GM18502 (cell line): ENCODE measurements at regions not wholly inside any gene's neighbourhood (a gene's known extent, or its start where the extent isn't known, plus 50 kb on each side); places are given as distances from the start of the nearest gene placed in this dataset.
"Not testable (repeated sequence)": the region's sequence is repeated elsewhere in the genome, so short reads cannot be mapped to it uniquely, and the experiment has no call there.

Experiments
- ATAC-seq: cut with Tn5 transposase; IDR thresholded peaks from one replicate; pipeline ENCODE4 v1.9.1; 2021; ENCODE audit warnings: mild to moderate bottlenecking; ENCODE audit not compliant: unreplicated experiment, poor library complexity

- ATAC-seq: not testable (repeated sequence)
Observed at GRCh38 chr7:76971201-76971600, 61.0 kb downstream of the SPDYE17 start.

- ATAC-seq: not testable (repeated sequence)
Observed at GRCh38 chr7:76969892-76970291, 62.3 kb downstream of the SPDYE17 start.

- not testable (repeated sequence) for ATAC-seq
Observed at GRCh38 chr7:76965731-76966548, 66.2 kb downstream of the SPDYE17 start.

GRCh38 chr7:76964050-76964449 is 68.1 kb downstream of the SPDYE17 start:
- ATAC-seq: not testable (repeated sequence)

GRCh38 chr7:76963061-76963460 is 69.1 kb downstream of the SPDYE17 start:
- not testable (repeated sequence) for ATAC-seq

- not testable (repeated sequence) for ATAC-seq
Observed at GRCh38 chr7:76960400-76960986, 71.7 kb downstream of the SPDYE17 start.

- peak; percentile 97 for ATAC-seq
Observed at GRCh38 chr7:76959573-76960399, 72.4 kb downstream of the SPDYE17 start.

GRCh38 chr7:76956531-76956930 is 75.6 kb downstream of the SPDYE17 start:
- ATAC-seq: not testable (repeated sequence)

GRCh38 chr7:76955124-76955523 is 77.0 kb downstream of the SPDYE17 start:
- not testable (repeated sequence) for ATAC-seq

GRCh38 chr7:76944603-76945002 is 87.6 kb downstream of the SPDYE17 start:
- ATAC-seq: peak; percentile 75

GRCh38 chr7:76941809-76942765 is 90.1 kb downstream of the SPDYE17 start:
- peak; percentile 55 for ATAC-seq

GRCh38 chr7:76937781-76938180 is 94.4 kb downstream of the SPDYE17 start:
- ATAC-seq: not testable (repeated sequence)

GRCh38 chr7:76937330-76937729 is 94.8 kb downstream of the SPDYE17 start:
- ATAC-seq: not testable (repeated sequence)

- ATAC-seq: not testable (repeated sequence)
Observed at GRCh38 chr7:76936346-76936745, 95.8 kb downstream of the SPDYE17 start.

- not testable (repeated sequence) for ATAC-seq
Observed at GRCh38 chr7:76934711-76935110, 97.5 kb downstream of the SPDYE17 start.

GRCh38 chr7:76932957-76933356 is 99.2 kb downstream of the SPDYE17 start:
- peak; percentile 71 for ATAC-seq

GRCh38 chr7:76931441-76931840 is 100.7 kb downstream of the SPDYE17 start:
- not testable (repeated sequence) for ATAC-seq

- not testable (repeated sequence) for ATAC-seq
Observed at GRCh38 chr7:76930416-76930815, 101.7 kb downstream of the SPDYE17 start.

GRCh38 chr7:76928751-76929150 is 103.4 kb downstream of the SPDYE17 start:
- not testable (repeated sequence) for ATAC-seq
